Activated CD4-positive, CD25-positive, alpha-beta regulatory T cell treated with anti-CD3 and anti-CD28 coated beads, Interleukin-2, amount 50 U/mL, for 72 hours (primary cell): ENCODE measurements at regions not wholly inside any gene's neighbourhood (a gene's known extent, or its start where the extent isn't known, plus 50 kb on each side); places are given as distances from the start of the nearest gene placed in this dataset.

ENCODE experiments used
- DNase-seq: peaks from one replicate; pipeline ENCODE4 v3.0.0; 2021

GRCh38 chr22:27212617-27213177, 555.3 kb downstream of the MIAT start:
- DNase-seq, result no peak

DNA sequence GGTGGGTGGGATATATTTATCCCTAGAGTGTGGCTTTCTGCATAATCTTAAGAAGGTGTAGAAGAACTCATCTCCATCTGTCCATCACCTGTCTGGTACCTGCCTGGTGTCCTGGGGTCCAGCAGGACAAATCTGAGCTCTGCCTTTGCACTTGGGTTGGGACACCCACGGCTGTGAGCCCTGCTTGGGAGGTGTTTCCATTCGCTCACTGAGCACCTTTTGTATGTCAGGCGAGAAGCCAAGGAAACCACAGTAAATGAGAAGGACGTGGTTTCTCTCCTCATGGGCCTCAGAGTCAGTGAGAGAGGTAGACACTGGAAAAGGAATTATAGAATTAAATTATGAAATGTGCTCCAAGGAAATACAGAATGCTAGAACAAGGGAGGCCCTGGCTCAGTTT, 555.9 kb downstream of the MIAT start:
- no peak for DNase-seq

DNA sequence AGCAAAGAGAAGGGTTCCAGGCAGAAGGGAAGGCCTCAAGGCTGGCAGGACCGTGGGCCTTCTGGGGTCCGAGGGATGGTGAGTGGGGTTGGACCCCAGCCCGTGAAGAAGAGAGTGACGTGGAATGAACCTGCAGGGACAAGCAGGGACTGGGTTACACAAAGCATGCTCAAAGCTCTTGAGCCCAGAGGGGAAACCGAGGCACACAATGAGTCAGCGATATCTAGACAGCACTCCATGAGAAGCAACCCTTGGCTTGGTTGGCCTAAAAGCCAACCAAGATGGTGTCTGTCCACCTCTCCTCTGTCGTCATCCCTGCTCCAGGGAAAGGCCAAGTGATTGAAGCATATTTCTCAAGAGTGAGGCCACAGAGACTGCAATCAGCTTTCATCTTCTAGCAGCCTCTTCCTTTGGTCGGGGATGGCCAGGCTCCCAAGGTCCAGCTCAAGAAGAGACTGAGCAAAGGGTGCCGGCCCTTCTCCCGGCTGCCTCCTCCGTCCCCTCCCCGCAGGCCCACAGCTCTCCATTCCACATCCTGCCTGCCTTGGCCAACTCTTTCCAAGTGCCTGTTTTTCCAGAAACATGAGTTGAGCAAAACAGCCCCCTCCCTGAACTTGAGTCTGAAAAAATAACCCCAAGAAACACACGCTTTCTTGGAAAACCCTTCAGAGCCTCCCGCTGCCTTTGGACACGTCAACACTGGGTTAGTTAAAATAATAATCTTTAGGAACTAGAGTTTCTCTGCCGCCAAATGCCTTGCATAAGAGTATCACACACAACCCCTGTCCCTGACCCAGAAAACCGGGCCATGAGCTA, 556.6 kb downstream of the MIAT start:
- DNase-seq, result no peak

DNA sequence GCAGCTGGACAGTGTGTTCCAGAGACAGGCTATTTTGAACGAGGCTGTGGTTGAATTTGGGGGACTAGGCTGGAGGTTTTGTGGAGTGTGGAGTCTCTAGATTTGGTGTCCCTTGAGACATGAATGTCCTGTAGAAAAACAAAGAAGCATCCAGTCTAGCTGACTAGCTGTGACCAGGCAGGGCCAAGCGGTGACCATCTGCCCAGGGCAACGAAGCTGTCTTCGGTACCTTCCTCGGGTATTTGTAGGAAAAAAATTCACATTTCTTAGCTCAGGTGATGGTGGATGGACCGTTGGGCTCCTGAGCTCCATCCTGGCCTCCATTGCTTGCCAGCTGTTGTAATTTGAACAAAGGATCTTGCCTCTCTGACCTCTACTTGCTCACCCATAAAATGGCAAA, 557.3 kb downstream of the MIAT start:
- DNase-seq, result no peak

DNA sequence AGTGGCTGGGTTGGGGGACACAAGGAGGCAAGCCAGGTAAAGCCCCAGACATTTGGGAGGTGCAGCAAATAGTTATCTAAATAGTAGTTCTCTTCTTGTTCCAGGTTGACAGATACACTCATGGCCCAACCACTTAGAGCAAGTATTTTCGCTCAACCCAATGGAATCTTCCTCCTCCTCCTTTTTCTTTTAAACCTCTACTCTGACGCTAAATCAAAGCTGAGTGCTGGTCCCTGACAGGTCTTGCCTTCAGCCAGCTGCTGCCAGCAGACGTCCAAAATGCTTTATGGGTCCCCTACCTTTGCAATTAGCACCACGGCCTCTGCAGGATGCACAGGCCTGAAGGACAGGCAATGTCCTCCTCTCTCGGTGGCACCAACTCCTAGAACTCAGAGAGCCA, 558.5 kb downstream of the MIAT start:
- no peak for DNase-seq

GRCh38 chr22:27216444-27216843, 559.1 kb downstream of the MIAT start:
- DNase-seq, result no peak

- no peak for DNase-seq
Observed at GRCh38 chr22:27217154-27217553, 559.8 kb downstream of the MIAT start.

GRCh38 chr22:27218012-27218920, 560.9 kb downstream of the MIAT start:
- no peak for DNase-seq

DNA sequence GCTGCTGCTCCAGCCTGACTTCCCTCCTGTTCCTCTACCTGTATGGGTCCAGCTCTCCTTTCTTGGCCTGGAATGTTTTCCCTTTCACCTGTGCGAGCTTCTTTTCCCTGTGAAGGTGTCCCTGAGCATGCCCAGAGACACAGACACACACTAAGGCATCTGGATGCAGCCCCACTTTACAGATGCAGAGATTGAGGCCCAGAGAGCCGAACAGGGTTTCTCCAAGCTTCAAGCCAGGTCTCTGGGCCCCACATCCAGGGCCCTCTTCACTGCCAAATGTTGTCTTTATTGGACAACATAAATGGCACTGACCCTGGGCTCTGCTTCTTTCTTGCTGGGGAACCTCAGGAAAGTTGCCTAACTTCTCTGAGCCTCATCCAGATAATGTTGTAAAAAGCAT, 561.6 kb downstream of the MIAT start:
- DNase-seq, result no peak

DNA sequence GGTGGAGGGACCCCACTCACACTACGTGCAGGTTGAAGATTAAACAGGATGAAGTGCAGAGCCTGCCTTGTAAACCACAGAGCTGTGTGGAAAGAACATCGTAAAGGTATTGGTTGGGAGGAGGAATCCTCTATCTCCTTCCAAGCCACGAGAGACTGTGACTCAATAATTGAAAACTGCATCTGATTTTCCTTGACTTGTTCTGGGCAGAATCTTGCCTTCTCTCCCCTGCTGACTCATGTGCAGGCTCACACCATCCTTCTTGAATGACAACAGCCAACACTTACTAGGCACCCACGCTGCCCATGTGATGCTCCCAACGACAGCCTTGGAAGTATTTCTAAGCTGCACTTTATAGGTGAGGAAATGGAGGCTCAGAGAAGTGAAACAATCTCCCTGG, 563.0 kb downstream of the MIAT start:
- no peak for DNase-seq

DNA sequence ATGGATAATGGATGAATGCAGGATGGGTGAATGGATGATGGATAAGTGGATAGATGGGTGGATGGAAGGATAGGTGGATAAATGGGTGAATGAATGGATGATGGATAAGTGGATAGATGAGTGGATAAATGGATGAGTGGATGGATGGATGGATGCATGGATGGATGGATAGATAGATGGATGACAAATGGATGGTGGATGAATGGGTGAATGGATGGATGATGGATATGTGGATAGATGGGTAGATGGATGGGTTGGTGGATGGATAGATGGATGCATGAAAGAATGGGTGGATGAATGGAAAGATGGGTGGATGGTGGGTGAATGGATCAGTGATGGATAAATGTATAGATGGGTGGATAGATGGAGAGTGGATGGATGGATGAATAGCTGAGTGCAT, 564.8 kb downstream of the MIAT start:
- DNase-seq, result no peak

DNA sequence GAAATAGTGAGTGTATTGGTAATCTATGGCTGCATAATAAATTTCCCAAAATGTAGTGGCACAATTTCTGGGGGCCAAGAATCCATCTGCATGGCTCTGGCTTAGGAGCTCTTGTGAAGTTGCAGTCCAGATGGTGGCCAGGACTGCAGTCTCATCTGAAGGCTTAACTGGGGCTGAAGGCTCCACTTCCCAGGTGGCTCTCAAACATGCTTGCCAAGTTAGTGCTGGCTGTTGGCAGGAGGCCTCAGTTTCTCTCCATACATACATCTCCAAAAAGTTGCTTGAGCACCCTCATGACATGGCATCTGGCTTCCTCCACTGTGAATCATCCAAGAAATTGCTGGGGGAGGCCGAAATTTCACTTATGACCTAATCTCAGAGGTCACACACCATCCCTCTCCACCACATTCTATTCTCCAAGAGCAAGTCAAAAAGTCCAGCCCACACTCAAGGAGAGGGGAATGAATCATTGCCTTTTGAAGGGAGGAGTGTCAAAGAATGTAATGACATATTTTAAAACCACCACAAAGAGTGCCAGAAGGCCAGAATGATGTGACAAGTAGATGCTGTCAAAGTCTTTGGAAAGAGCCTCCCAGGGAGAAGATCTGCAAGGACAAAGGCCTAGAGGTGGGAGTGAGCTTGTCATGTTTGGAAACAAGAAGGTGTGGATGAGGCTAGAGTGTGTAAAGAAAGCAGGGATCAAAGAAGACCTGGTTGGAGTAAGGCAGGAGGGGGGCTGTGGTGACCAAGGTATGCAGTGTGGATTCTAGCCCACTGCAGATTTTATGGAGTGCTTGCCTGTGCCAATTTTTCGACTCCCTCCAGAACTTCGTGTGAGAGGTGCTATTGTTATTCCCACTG, 566.2 kb downstream of the MIAT start:
- DNase-seq, result no peak

- no peak for DNase-seq
Observed at GRCh38 chr22:27224485-27225374, 567.3 kb downstream of the MIAT start.

DNA sequence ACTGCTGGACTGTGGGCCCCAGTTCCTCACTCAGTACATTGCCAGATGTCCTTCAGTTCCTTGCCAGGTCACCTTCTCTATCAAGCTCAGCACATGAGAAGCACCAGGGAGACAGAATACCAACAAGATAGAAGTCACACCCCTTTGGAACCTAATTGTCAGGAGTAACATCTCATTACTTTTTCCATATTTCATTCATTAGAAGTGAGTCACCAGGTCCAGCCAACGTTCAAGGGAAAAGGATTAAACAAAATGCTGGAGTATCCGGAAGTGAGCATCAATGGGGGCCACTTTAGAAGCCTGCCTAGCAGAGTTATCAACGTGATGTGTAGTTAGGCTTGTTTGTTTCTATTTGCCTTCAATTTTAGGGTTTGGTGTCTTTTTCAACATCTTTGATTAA, 569.3 kb downstream of the MIAT start:
- no peak for DNase-seq

GRCh38 chr22:27228771-27229170, 571.4 kb downstream of the MIAT start:
- DNase-seq, result no peak

GRCh38 chr22:27230189-27230588, 571.4 kb downstream of the MN1 start:
- DNase-seq, result no peak

DNA sequence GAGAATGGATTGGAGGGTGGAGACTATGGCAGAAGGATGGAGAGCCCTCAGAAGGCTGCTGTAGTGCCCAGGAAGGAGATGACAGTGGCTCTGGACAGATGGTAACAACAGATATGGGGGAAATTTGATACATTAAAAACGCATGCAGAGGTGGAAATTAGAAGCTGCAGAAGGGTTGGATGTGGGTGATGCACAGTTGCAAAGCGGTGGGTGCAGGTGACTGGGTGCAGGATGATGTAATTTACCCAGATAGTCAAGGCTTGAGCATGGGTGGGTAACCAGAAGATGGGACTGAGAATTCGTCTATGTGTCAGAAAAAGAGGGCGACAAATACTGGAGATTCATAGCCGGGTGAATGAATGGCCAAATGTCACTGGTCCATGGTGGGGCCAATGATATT, 570.3 kb downstream of the MN1 start:
- DNase-seq, result no peak

GRCh38 chr22:27232077-27232476, 569.5 kb downstream of the MN1 start:
- no peak for DNase-seq

DNA sequence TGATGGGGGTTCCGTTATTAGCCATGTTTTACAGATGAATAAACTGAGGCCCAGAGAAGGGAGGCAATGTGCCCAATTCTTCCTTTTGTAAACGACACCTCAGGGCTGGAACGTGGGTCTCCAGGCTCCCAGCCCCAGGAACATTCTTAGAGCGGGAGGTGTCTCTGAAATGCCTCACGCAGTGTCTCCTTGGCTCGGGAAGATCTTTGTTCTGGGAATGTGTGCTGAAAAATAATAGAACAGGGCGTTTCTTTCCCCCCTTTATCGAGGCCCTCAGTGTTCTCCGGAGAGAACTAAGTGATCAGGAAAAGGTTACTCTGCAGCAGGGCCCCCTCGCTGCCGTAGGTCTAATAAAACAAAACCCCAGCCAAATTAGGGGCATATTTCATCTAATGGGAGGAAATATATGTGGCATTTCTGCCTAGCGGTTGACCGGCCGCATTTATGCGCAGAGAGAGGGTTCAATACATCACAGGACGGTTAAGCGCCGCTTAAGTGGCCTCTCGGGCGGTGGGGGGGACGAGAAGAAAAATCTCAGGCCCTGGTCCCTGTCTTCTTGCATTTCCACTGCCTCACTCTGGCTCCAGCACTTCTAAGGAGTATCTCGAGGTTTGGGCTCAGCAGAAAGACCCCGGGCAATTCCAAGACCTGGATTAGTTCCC, 564.3 kb downstream of the MN1 start:
- DNase-seq, result no peak

GRCh38 chr22:27238935-27239510, 562.5 kb downstream of the MN1 start:
- DNase-seq, result no peak

- DNase-seq, result no peak
Observed at GRCh38 chr22:27239520-27239919, 562.0 kb downstream of the MN1 start.
